ENCODE measurements at regions not wholly inside any gene's neighbourhood (a gene's known extent, or its start where the extent isn't known, plus 50 kb on each side); places are given as distances from the start of the nearest gene placed in this dataset.

DNA sequence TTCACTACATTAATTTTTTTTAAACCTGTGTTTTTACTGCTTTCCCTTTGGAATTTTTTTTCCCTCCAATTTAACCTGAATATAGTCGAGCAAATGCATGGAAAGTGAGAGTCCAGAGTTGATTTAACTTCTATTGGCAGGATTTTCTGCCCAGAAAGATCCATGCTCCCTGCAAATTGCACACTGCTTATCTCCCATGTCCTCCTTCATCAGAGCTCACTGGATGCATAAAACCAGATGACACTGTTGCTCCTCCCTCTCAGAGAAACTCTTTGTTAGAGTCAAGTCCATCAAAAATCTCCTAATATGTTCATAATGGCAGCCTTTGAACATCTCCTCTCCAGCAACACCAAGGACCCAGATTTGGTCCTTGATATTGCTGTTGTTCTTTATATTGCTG lies 297.0 kb upstream of the SLC24A2 start:
- Mint-ChIP-seq H3K4me3 (no peak overlapping the region), H3K4me1 (ENCODE audit: low read depth) (no peaks in the 10 kb centered on the region), H3K27me3 (peaks cover 2% of the 10 kb centered on the region), H3K27ac (no peak overlapping the region), H3K9me3 (peaks cover 4% of the 10 kb centered on the region), H3K36me3 (peaks cover under 1% of the 10 kb centered on the region)
- intact Hi-C loops (cut with micrococcal nuclease), result loop anchor here (10.0 kb wide), 1 partner anchor 61 kb away; no protein-coding TSS in a partner anchor
- POLR2A ChIA-PET, result no interaction called here
- CTCF ChIA-PET, result no interaction called here
- DNase-seq, result no peak

DNA sequence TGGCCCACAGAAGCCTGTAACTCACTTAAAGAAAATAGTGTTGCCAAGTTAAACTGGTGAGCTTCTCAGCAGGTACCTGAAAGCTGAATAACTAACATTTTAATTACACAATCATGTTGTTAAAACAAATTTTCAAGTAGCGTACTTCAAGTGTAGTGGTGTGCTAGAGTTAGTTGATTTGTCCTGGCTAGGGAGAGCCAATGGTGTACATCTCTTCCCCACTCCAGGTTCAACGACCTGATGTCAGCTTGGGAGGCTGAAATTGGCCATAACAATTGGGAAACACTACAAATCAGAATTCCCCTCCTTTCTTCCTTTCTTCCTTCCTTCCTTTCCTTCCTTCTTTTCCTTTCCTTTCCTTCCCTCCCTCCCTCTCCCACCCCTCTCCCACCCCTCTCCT lies 295.3 kb upstream of the SLC24A2 start:
- Mint-ChIP-seq H3K9me3 (no peaks in the 10 kb centered on the region), H3K27me3 (peaks cover 2% of the 10 kb centered on the region), H3K4me3 (no peak overlapping the region), H3K4me1 (ENCODE audit: low read depth) (no peaks in the 10 kb centered on the region), H3K36me3 (no peaks in the 10 kb centered on the region), H3K27ac (no peak overlapping the region)
- DNase-seq, result no peak
- CTCF ChIA-PET, result interaction anchor here (1.1 kb wide), 1 partner anchor 26 kb away, joined by 3 read pairs; no protein-coding TSS in a partner anchor
- intact Hi-C loops (cut with micrococcal nuclease), result loop anchor here (10.0 kb wide), 1 partner anchor 59 kb away; no protein-coding TSS in a partner anchor
- POLR2A ChIA-PET, result no interaction called here

DNA sequence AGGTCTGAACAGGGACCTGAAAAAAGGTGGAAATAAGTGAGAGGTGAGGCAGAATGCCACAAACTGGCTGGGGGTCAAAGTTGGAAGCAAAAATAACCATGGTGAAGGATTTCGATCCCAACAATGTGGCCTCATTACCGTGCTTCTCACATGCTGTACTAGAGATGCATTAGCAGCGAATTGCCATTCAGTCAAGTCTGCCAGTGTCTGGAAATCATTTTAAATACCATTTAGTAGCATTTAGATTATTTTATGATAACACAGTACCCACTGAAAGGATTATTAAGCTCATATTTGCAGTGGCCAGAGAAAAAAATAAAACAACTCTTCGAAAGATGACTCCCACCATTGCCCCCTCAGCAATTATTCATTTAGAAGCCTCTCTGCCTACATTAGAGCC lies 294.6 kb upstream of the SLC24A2 start:
- H3K9me3 Mint-ChIP-seq, result no peaks in the 10 kb centered on the region
- H3K27ac Mint-ChIP-seq, result no peak overlapping the region
- H3K27me3 Mint-ChIP-seq, result peaks cover 2% of the 10 kb centered on the region
- POLR2A ChIA-PET, result no interaction called here
- no peaks in the 10 kb centered on the region for H3K4me1 Mint-ChIP-seq (ENCODE audit: low read depth)
- CTCF ChIA-PET, result interaction anchor here (1.1 kb wide), 1 partner anchor 26 kb away, joined by 3 read pairs; no protein-coding TSS in a partner anchor
- no peaks in the 10 kb centered on the region for H3K36me3 Mint-ChIP-seq
- intact Hi-C loops (cut with micrococcal nuclease), result loop anchor here (10.0 kb wide), 1 partner anchor 59 kb away; no protein-coding TSS in a partner anchor
- no peak overlapping the region for H3K4me3 Mint-ChIP-seq
- DNase-seq, result no peak

DNA sequence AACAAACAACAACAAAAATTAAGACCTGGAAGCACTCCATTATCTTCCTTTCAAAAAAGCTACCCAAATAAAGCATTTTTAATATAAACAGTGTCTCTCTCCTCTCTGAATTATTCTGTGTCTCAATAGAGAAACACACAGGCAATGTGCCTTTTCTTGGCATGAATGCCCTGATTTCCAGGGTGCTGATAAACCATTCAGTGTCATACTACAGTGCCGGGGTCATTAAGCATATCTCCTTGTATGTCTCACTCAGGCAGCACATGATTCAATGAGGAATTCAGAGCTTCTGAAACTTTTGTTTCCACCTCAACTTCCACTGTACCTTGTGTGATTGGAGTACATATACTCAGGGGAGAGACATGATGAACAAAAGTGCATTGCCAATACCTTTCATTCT lies 294.0 kb upstream of the SLC24A2 start:
- Mint-ChIP-seq H3K4me3 (no peak overlapping the region), H3K4me1 (ENCODE audit: low read depth) (no peaks in the 10 kb centered on the region), H3K27me3 (peaks cover 2% of the 10 kb centered on the region), H3K9me3 (no peaks in the 10 kb centered on the region), H3K27ac (no peak overlapping the region), H3K36me3 (no peaks in the 10 kb centered on the region)
- CTCF ChIA-PET, result no interaction called here
- POLR2A ChIA-PET, result no interaction called here
- no peak for DNase-seq
- intact Hi-C loops (cut with micrococcal nuclease), result loop anchor here (10.0 kb wide), 1 partner anchor 58 kb away; no protein-coding TSS in a partner anchor

DNA sequence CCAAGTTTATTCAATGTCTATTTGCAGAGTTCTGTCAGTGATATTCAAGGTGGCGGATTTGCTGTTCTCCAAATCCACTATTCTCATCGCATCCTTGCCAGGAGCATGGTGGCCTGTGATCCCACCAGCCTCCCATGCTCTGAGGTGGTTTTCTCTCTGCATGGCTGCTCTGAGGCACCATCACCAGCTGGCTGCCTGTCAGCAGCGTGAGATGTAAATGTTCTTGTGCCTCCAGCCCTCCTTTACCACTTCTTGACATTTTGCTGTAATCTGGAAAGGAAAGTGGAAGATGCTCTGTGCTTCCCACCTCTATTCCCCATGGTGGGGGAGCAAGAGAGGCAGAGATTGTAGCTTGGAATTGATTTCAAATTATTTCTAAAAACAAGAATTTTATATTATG lies 293.6 kb upstream of the SLC24A2 start:
- CTCF ChIA-PET, result no interaction called here
- Mint-ChIP-seq H3K4me3 (no peak overlapping the region), H3K4me1 (ENCODE audit: low read depth) (no peaks in the 10 kb centered on the region), H3K27me3 (no peaks in the 10 kb centered on the region), H3K36me3 (no peaks in the 10 kb centered on the region), H3K9me3 (no peaks in the 10 kb centered on the region), H3K27ac (no peak overlapping the region)
- DNase-seq, result no peak
- intact Hi-C loops (cut with micrococcal nuclease), result loop anchor here (10.0 kb wide), 1 partner anchor 58 kb away; no protein-coding TSS in a partner anchor
- POLR2A ChIA-PET, result no interaction called here

DNA sequence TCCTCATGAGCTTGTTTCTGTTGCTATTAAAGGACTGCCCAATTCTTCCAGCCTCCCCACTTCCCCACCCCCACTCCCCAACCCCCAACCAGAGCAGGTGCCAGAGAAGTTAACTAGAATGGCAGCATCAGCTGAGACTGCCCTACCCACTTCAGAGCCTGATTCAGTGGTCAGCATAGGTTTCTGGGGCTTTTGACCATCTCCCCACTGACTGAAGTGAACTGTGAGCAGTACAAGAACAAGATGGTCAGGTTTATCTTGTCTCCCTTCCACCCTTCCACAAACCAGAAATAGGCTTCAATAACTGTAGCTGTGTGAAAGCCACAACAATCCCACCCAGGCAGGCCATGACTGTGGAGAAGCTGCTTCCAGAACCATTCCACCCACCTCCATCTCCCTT lies 289.4 kb upstream of the SLC24A2 start:
- DNase-seq, result no peak
- no peaks in the 10 kb centered on the region for H3K9me3 Mint-ChIP-seq
- H3K36me3 Mint-ChIP-seq, result no peaks in the 10 kb centered on the region
- no peaks in the 10 kb centered on the region for H3K4me1 Mint-ChIP-seq (ENCODE audit: low read depth)
- H3K27ac Mint-ChIP-seq, result no peak overlapping the region
- no peak overlapping the region for H3K4me3 Mint-ChIP-seq
- no peaks in the 10 kb centered on the region for H3K27me3 Mint-ChIP-seq
- intact Hi-C loops (cut with micrococcal nuclease), result no loop called here
- CTCF ChIA-PET, result no interaction called here
- POLR2A ChIA-PET, result no interaction called here

DNA sequence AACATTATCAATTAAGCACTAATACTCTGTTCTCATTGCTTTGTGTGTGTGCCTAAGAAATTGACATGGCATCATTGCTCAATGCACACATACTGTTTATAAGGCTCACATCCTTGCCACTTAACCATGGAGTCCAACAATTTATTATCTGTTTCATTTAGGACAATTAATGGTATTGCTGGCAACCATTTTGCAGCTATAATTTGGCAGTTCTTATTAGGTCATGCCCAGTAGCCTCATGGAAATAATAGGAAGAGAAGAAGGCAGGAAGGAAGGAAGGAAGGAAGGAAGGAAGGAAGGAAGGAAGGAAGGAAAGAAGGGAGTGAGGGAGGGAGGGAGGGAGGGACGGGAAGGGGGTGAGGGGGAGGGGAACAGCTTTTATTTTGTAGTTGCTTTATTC lies 285.5 kb upstream of the SLC24A2 start:
- no peak for DNase-seq
- no peaks in the 10 kb centered on the region for H3K36me3 Mint-ChIP-seq
- no peaks in the 10 kb centered on the region for H3K4me1 Mint-ChIP-seq (ENCODE audit: low read depth)
- H3K9me3 Mint-ChIP-seq, result no peaks in the 10 kb centered on the region
- ChIA-PET CTCF (interaction anchor here (0.6 kb wide), 1 partner anchor 938 kb away, joined by 3 read pairs; no protein-coding TSS in a partner anchor), POLR2A (no interaction called here)
- no peak overlapping the region for H3K27ac Mint-ChIP-seq
- H3K4me3 Mint-ChIP-seq, result no peak overlapping the region
- no peaks in the 10 kb centered on the region for H3K27me3 Mint-ChIP-seq
- intact Hi-C loops (cut with micrococcal nuclease), result no loop called here

DNA sequence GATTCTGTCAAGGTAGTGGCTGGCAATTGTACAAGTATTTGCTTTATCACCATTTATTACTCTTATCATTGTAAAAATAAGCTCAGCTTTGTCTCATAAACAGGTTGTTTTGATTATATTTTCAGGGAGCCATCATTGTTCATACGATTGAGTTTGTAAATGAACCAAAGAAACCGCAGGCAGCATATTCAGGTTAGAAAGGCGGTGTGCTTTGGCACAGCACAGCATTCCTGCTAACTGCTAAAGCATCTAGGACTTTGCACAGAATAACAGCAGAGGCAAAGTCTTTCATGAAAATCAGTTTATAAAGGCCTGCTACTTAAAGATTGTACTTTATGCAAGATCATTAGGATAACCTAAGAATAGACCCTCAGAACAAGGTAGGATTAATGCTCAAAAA lies 281.5 kb upstream of the SLC24A2 start:
- DNase-seq, result no peak
- H3K9me3 Mint-ChIP-seq, result no peaks in the 10 kb centered on the region
- peaks cover 2% of the 10 kb centered on the region for H3K4me1 Mint-ChIP-seq (ENCODE audit: low read depth)
- no peaks in the 10 kb centered on the region for H3K27me3 Mint-ChIP-seq
- CTCF ChIA-PET, result no interaction called here
- POLR2A ChIA-PET, result no interaction called here
- no peak overlapping the region for H3K4me3 Mint-ChIP-seq
- intact Hi-C loops (cut with micrococcal nuclease), result no loop called here
- H3K36me3 Mint-ChIP-seq, result no peaks in the 10 kb centered on the region
- no peak overlapping the region for H3K27ac Mint-ChIP-seq

DNA sequence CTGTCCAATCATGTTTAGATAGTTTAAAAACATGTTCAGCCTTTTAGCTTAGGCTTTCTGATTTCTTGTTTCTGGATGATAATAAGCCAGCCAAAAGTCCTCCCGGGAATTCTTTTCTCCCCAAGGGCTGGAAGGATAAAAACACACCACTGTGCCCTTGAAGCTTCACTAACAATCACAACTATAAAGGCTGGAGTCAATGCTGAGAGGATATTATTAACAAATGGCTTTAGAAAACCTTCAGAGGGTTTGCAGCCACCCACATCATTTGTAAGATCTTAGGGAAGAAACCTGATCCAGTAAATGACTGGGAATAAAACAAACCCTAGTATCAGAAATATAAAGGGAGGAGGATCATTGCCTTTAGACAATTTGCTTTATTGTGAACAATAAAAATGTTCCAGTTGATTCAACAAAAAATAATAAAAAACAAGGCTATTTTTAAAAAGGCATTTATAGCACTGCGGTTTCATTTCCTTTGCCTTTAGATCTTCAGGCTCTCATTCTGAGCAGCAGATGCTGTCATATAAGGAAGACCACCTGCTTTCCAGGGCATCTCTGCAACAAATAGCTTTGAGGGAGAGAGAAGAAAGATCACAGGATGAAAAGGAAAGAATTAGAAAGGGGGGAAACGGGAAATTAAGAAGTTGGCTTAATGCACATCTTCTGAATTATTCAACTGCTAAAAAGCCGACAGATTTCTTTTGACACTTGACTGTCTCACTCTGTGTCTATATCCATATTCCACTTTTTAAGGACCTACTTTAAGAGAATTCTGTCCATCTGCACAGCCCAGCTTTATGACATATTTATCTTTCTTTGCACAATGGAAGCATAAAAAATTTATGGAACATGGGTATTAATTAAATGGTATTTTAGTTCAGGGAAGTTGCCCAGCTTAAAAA lies 277.2 kb upstream of the SLC24A2 start:
- peaks cover 2% of the 10 kb centered on the region for H3K4me1 Mint-ChIP-seq (ENCODE audit: low read depth)
- no peak overlapping the region for H3K4me3 Mint-ChIP-seq
- H3K27me3 Mint-ChIP-seq, result no peaks in the 10 kb centered on the region
- CTCF ChIA-PET, result no interaction called here
- POLR2A ChIA-PET, result no interaction called here
- no peaks in the 10 kb centered on the region for H3K36me3 Mint-ChIP-seq
- no peak for DNase-seq
- H3K27ac Mint-ChIP-seq, result no peak overlapping the region
- intact Hi-C loops (cut with micrococcal nuclease), result no loop called here
- no peaks in the 10 kb centered on the region for H3K9me3 Mint-ChIP-seq

DNA sequence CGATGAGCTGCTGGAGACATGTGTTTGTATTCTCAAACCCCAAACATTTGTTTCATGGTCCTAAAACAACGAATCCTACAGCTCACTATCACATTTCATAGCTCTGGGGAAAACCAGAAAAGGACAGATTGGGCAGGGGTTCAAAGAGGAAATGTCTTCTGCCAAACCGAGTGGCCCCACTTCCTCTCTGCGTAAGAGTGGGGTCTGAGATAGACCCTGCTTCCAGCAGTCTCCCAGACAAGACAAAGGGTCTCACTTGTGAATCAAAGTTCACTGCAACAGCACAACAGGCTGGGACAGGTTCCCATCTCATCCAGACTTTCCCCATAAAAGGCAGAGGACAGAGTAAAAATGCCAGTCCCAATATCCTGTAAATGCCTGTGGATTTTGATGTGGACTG lies 276.2 kb upstream of the SLC24A2 start:
- CTCF ChIA-PET, result no interaction called here
- no peaks in the 10 kb centered on the region for H3K36me3 Mint-ChIP-seq
- peaks cover 2% of the 10 kb centered on the region for H3K4me1 Mint-ChIP-seq (ENCODE audit: low read depth)
- intact Hi-C loops (cut with micrococcal nuclease), result no loop called here
- DNase-seq, result no peak
- H3K27me3 Mint-ChIP-seq, result no peaks in the 10 kb centered on the region
- no peak overlapping the region for H3K27ac Mint-ChIP-seq
- H3K4me3 Mint-ChIP-seq, result no peak overlapping the region
- H3K9me3 Mint-ChIP-seq, result no peaks in the 10 kb centered on the region
- POLR2A ChIA-PET, result no interaction called here

DNA sequence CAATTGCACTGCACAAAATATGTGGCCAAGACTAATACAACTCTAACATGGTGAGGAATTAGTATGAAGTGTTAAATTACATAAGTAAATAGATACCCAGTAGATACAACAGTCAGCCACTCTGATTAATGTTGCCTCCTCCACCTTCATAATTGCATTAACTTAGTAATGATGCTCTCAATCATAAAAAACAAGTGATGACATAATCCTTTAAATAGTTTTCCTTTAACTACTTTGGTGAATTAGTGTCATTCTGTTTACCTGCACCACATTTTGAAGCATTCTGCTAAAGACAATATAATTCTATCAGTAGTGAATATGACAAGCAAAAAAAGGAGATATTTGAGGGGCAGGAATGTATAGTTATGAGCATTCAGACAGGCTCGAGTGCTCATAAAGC lies 265.9 kb upstream of the SLC24A2 start:
- intact Hi-C loops (cut with micrococcal nuclease), result no loop called here
- Mint-ChIP-seq H3K36me3 (no peaks in the 10 kb centered on the region), H3K27ac (no peak overlapping the region), H3K4me3 (no peak overlapping the region), H3K27me3 (peaks cover 1% of the 10 kb centered on the region), H3K9me3 (no peaks in the 10 kb centered on the region), H3K4me1 (ENCODE audit: low read depth) (no peaks in the 10 kb centered on the region)
- no peak for DNase-seq
- ChIA-PET POLR2A (no interaction called here), CTCF (no interaction called here)

DNA sequence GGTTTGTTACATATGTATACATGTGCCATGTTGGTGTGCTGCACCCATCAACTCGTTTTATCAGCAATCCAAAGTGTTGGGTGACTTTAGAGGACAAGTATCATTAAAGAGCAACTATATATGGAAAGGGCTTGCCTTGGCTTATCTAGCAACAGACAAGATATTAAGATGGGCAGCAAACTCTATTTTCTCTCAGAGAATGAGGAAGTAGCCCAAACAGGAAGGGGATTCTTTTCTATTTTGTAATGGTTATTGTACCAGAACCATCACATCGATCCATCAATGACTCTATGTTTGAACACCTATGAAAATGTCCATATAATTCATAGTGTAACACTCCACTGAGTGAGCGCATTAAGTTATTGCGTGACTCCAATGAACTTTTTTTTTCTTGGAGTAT lies 260.1 kb upstream of the SLC24A2 start:
- intact Hi-C loops (cut with micrococcal nuclease), result no loop called here
- ChIA-PET POLR2A (no interaction called here), CTCF (no interaction called here)
- H3K27ac Mint-ChIP-seq, result no peak overlapping the region
- no peak for DNase-seq
- H3K4me1 Mint-ChIP-seq (ENCODE audit: low read depth), result peaks cover 4% of the 10 kb centered on the region
- no peaks in the 10 kb centered on the region for H3K27me3 Mint-ChIP-seq
- H3K9me3 Mint-ChIP-seq, result no peaks in the 10 kb centered on the region
- H3K36me3 Mint-ChIP-seq, result no peaks in the 10 kb centered on the region
- no peak overlapping the region for H3K4me3 Mint-ChIP-seq

DNA sequence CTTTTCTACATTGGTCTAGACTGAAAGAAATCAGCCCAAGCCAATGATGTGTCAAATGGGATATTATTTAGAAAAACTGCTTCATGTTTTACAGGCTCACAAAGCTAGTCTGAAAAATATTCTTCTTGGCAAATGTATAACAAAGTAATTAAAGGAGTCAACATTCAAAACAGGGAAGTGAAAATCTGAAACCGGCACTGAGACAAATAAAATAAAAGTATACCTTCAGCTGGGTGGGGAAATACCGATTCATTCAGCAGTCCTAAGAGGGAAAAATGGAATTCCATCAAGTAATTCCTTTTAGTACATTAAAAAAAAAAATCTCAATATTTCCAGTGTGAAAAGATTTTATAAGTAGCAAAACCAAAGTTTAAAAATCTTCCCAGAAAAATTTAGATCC lies 259.6 kb upstream of the SLC24A2 start:
- Mint-ChIP-seq H3K36me3 (no peaks in the 10 kb centered on the region), H3K27me3 (no peaks in the 10 kb centered on the region), H3K9me3 (no peaks in the 10 kb centered on the region), H3K4me3 (no peak overlapping the region), H3K27ac (no peak overlapping the region), H3K4me1 (ENCODE audit: low read depth) (peaks cover 9% of the 10 kb centered on the region)
- DNase-seq, result no peak
- CTCF ChIA-PET, result no interaction called here
- POLR2A ChIA-PET, result no interaction called here
- intact Hi-C loops (cut with micrococcal nuclease), result no loop called here

All from activated CD4-positive, alpha-beta memory T cell treated with anti-CD3 and anti-CD28 coated beads for 36 hours (primary cell).